WTC11 (cell line): ENCODE measurements at regions not wholly inside any gene's neighbourhood (a gene's known extent, or its start where the extent isn't known, plus 50 kb on each side); places are given as distances from the start of the nearest gene placed in this dataset.

ENCODE experiments used
- ATAC-seq: fragments of 200-7000 bp; cut with Tn5 transposase; 2 replicates; pipeline ENCODE4 v1.10.0; 2021; ENCODE audit warnings: mild to moderate bottlenecking, moderate library complexity
- CTCF ChIA-PET: fragments of 300-600 bp; sonication (Branson Sonifier 250); formaldehyde crosslinking; loops from one replicate; lab custom pipeline; 2021; ENCODE audit warnings: antibody characterized with exemption; lab: Charles Lee
- POLR2A ChIA-PET: fragments of 350-600 bp; sonication (Branson Sonifier 250); formaldehyde crosslinking; loops from one replicate; lab custom pipeline; 2021; ENCODE audit warnings: antibody characterized with exemption; lab: Charles Lee
- DNase-seq: peaks from one replicate; pipeline ENCODE4 v3.0.0; 2021; ENCODE audit warnings: low spot score
- H3K27ac Mint-ChIP-seq: 2 replicates; pipeline ENCODE4 v1.8.0; 2021; ENCODE audit warnings: mixed read lengths
- H3K27me3 Mint-ChIP-seq: 2 replicates; pipeline ENCODE4 v1.8.0; 2021; ENCODE audit warnings: low read depth, mild to moderate bottlenecking, moderate library complexity, mixed read lengths
- H3K36me3 Mint-ChIP-seq: 2 replicates; pipeline ENCODE4 v1.8.0; 2021; ENCODE audit warnings: mixed read lengths
- H3K4me1 Mint-ChIP-seq: 2 replicates; pipeline ENCODE4 v1.8.0; 2022; ENCODE audit warnings: mixed read lengths
- H3K4me3 Mint-ChIP-seq: 2 replicates; pipeline ENCODE4 v1.8.0; 2021; ENCODE audit warnings: mild to moderate bottlenecking, moderate library complexity, mixed read lengths
- H3K9me3 Mint-ChIP-seq: 2 replicates; pipeline ENCODE4 v1.8.0; 2021; ENCODE audit warnings: mixed read lengths
- E2F1 ChIP-seq: sonication (generic); formaldehyde crosslinking; IDR thresholded peaks from 2 replicates; pipeline ENCODE4 v1.8.0; 2022; ENCODE audit warnings: mild to moderate bottlenecking, missing genetic modification reagents
- ESRRA ChIP-seq: sonication (generic); formaldehyde crosslinking; IDR thresholded peaks from 2 replicates; pipeline ENCODE4 v1.8.1; 2022; ENCODE audit warnings: mild to moderate bottlenecking, missing genetic modification reagents, borderline replicate concordance
- IRF1 ChIP-seq: sonication (generic); formaldehyde crosslinking; IDR thresholded peaks from 2 replicates; pipeline ENCODE4 v1.8.0; 2023; ENCODE audit warnings: missing genetic modification reagents
- MAX ChIP-seq: sonication (generic); formaldehyde crosslinking; IDR thresholded peaks from 2 replicates; pipeline ENCODE4 v1.8.0; 2022; ENCODE audit warnings: mild to moderate bottlenecking, missing genetic modification reagents
- MYBL2 ChIP-seq: sonication (generic); formaldehyde crosslinking; IDR thresholded peaks from 2 replicates; pipeline ENCODE4 v1.8.1; 2023; ENCODE audit warnings: mild to moderate bottlenecking, moderate library complexity, missing genetic modification reagents
- NR2C2 ChIP-seq: sonication (generic); formaldehyde crosslinking; IDR thresholded peaks from 2 replicates; pipeline ENCODE4 v1.8.0; 2022; ENCODE audit warnings: mild to moderate bottlenecking, missing genetic modification reagents
- ZMAT4 ChIP-seq: fragments of 250-450 bp; sonication (Bioruptor Pico); IDR thresholded peaks from 2 replicates; pipeline ENCODE4 v1.9.0; 2021; ENCODE audit warnings: mild to moderate bottlenecking
- ZNF281 ChIP-seq: sonication (generic); formaldehyde crosslinking; IDR thresholded peaks from 2 replicates; pipeline ENCODE4 v1.8.0; 2023; ENCODE audit warnings: mild to moderate bottlenecking, missing genetic modification reagents
- TF ChIP-seq, protein P1 (sequence below): sonication (generic); formaldehyde crosslinking; IDR thresholded peaks from 2 replicates; pipeline ENCODE4 v1.8.0; 2023; ENCODE audit warnings: missing genetic modification reagents, mild to moderate bottlenecking, borderline replicate concordance

DNA sequence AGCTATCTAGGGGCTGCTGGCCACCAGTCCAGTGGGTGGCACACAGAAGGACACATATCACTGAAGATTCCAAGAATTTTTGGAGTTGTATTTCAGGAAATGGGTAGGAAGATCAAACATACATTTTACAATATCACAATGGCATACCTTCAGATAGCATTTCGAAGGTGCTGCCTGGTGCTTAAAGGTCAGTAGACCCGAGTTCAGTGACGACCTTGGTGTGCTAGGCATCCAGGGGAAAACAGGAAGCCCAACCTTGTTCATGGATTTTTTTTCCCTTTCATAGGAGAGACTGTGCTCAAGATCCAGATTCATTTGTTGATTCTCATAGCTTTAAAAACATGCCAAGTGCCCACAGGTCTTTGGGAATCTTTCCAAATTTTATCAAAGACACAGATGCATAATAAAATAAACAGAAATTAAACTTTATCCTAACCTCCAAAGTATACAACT is 51.0 kb upstream of the RCBTB2 start (continued):
- TF ChIP-seq, protein P1, sequence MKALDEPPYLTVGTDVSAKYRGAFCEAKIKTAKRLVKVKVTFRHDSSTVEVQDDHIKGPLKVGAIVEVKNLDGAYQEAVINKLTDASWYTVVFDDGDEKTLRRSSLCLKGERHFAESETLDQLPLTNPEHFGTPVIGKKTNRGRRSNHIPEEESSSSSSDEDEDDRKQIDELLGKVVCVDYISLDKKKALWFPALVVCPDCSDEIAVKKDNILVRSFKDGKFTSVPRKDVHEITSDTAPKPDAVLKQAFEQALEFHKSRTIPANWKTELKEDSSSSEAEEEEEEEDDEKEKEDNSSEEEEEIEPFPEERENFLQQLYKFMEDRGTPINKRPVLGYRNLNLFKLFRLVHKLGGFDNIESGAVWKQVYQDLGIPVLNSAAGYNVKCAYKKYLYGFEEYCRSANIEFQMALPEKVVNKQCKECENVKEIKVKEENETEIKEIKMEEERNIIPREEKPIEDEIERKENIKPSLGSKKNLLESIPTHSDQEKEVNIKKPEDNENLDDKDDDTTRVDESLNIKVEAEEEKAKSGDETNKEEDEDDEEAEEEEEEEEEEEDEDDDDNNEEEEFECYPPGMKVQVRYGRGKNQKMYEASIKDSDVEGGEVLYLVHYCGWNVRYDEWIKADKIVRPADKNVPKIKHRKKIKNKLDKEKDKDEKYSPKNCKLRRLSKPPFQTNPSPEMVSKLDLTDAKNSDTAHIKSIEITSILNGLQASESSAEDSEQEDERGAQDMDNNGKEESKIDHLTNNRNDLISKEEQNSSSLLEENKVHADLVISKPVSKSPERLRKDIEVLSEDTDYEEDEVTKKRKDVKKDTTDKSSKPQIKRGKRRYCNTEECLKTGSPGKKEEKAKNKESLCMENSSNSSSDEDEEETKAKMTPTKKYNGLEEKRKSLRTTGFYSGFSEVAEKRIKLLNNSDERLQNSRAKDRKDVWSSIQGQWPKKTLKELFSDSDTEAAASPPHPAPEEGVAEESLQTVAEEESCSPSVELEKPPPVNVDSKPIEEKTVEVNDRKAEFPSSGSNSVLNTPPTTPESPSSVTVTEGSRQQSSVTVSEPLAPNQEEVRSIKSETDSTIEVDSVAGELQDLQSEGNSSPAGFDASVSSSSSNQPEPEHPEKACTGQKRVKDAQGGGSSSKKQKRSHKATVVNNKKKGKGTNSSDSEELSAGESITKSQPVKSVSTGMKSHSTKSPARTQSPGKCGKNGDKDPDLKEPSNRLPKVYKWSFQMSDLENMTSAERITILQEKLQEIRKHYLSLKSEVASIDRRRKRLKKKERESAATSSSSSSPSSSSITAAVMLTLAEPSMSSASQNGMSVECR (CRISPR knock-in tag): no peak
- TF ChIP-seq IRF1 (CRISPR knock-in tag): no peak

GRCh38 chr13:48585456-48585840 is 52.6 kb upstream of the RCBTB2 start:
- Mint-ChIP-seq H3K9me3 (peaks cover 19% of the 10 kb centered on the region), H3K27ac (no peak overlapping the region), H3K4me3 (no peak overlapping the region), H3K36me3 (peaks cover 13% of the 10 kb centered on the region), H3K27me3 (no peaks in the 10 kb centered on the region), H3K4me1 (peaks cover 16% of the 10 kb centered on the region)
- POLR2A ChIA-PET: no interaction called here
- CTCF ChIA-PET: no interaction called here
- no peak for TF ChIP-seq ZNF281 (CRISPR knock-in tag)
- ATAC-seq (no peak), DNase-seq (no peak)

DNA sequence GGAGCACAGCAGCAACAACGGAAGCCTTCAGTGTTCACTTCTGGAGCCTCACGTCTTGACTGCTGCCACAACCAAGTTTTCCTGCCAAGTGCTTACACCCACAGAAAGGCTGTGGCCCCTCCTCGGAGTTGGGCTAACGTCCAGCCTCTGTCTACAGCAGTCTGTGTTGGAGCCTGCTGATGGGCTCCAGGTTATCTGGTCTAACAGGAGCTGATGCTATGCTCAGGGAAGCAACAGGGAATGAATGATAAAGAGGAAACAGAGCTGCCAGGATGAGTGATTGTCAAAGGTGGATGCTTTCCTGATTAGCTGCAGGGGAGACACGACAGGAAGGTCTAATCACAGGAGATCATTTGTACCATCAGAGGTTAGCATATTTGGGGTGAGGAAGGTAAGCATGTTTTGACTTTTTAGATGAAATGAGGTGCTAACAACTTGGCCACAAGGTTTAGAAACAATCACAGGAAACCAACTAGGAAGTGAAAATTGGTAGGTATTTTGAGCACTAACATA is 53.8 kb upstream of the RCBTB2 start:
- POLR2A ChIA-PET: no interaction called here
- ATAC-seq (no peak; the same call in 1 of the 2 replicates), DNase-seq (no peak)
- H3K4me3 Mint-ChIP-seq: no peak overlapping the region
- H3K9me3 Mint-ChIP-seq: peaks cover 27% of the 10 kb centered on the region
- peaks cover 21% of the 10 kb centered on the region for H3K4me1 Mint-ChIP-seq
- no peak overlapping the region for H3K27ac Mint-ChIP-seq
- H3K27me3 Mint-ChIP-seq: no peaks in the 10 kb centered on the region
- no peak for TF ChIP-seq NR2C2
- no peak for TF ChIP-seq E2F1
- TF ChIP-seq, all 79 proteins: peak for 0
- H3K36me3 Mint-ChIP-seq: peaks cover 19% of the 10 kb centered on the region
- CTCF ChIA-PET: no interaction called here

- ATAC-seq (no peak), DNase-seq (no peak)
- H3K27me3 Mint-ChIP-seq: no peaks in the 10 kb centered on the region
- no peak overlapping the region for H3K27ac Mint-ChIP-seq
- POLR2A ChIA-PET: no interaction called here
- H3K36me3 Mint-ChIP-seq: peaks cover 23% of the 10 kb centered on the region
- CTCF ChIA-PET: no interaction called here
- TF ChIP-seq MAX (CRISPR knock-in tag): no peak
- TF ChIP-seq ZMAT4 (CRISPR knock-in tag): no peak
- no peak for TF ChIP-seq MYBL2 (CRISPR knock-in tag)
- no peak for TF ChIP-seq ESRRA (CRISPR knock-in tag)
- H3K4me1 Mint-ChIP-seq: peaks cover 34% of the 10 kb centered on the region
- peaks cover 31% of the 10 kb centered on the region for H3K9me3 Mint-ChIP-seq
- H3K4me3 Mint-ChIP-seq: no peak overlapping the region
Observed at GRCh38 chr13:48588120-48588519, 55.2 kb upstream of the RCBTB2 start.
